Stomach (tissue), 4 donors: ENCODE measurements at regions not wholly inside any gene's neighbourhood (a gene's known extent, or its start where the extent isn't known, plus 50 kb on each side); places are given as distances from the start of the nearest gene placed in this dataset.

ENCODE experiments used
- CTCF ChIP-seq, 7 experiments: fragments of 450-650 bp in 4 of 7; fragments of 200-600 bp in 3 of 7; sonication (generic) in 3 of 7; IDR thresholded peaks; one replicate each; pipeline ENCODE4 v1.5.1; 2016 to 2019; ENCODE audit warnings: antibody characterized with exemption in 7 of 7, control low read depth in 2 of 7, mild to moderate bottlenecking in 1 of 7
- POLR2AphosphoS5 ChIP-seq, 3 donors: sonication (generic); formaldehyde crosslinking; IDR thresholded peaks; one replicate each; pipeline ENCODE4 v1.6.1; 2016; ENCODE audit warnings: antibody characterized with exemption in 3 of 3

DNA sequence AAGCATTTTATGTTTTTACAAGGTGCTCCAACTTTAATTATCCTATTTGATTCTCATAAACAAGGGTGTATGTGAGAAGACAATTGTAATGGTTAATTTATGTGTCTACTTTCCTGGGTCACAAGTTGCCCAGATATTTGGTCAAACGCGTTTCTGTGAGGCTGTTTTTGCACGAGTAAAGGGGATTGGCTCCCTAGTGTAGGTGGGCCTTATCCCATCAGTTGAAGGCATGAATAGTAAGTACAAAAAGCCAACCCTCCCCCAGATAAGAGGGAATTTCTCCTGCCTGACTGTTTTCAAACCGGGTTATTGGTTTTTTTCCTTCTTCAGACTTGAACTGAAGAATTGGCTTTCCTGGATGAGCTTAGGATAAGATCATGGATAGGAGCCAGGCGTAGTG lies 224.0 kb upstream of the NCKAP5 start:
- no peak for TF ChIP-seq POLR2AphosphoS5 (IDR thresholded peaks at IDR 0.05)
- TF ChIP-seq CTCF (IDR thresholded peaks at IDR 0.05): no peak
